ENCODE measurements at regions not wholly inside any gene's neighbourhood (a gene's known extent, or its start where the extent isn't known, plus 50 kb on each side); places are given as distances from the start of the nearest gene placed in this dataset.

DNA sequence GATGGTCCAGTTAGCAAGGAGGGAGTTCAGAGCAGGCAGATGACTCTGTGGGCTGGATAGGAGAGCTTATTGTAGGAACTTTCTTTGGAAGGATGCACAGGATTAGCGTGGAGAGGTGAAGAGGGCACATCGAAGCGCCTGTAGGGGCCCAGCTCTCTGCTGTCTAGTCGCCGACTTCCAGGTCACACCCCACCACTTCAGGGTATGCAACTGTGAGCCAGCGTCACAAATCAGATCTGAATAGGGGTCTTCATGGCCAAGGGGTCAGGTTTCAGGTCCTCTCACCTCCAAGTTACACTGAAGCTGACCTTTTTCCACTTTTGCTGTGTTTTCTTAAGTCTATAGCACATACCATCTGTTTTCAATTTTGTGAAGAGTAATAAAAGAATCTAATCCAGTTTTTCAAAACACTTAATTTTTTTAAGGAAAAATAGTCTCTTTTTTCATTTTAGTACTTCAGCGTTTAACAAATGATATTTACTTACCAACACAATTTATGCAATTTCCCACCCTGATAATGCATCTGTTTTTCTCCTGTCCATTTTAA, 364.2 kb upstream of the CLINT1 start:
- 80 to 90% methylated on average over 7 of the region's 7 CpGs for WGBS, 2 donors
- no peak overlapping the region for H3K27ac ChIP-seq (ENCODE audit: low read depth in 1 of 2, low read length in 1 of 2)
- H3K4me1 ChIP-seq (ENCODE audit: control insufficient read depth in 5 of 5, insufficient read depth in 5 of 5, low read length in 5 of 5), result no peaks in the 10 kb centered on the region

DNA sequence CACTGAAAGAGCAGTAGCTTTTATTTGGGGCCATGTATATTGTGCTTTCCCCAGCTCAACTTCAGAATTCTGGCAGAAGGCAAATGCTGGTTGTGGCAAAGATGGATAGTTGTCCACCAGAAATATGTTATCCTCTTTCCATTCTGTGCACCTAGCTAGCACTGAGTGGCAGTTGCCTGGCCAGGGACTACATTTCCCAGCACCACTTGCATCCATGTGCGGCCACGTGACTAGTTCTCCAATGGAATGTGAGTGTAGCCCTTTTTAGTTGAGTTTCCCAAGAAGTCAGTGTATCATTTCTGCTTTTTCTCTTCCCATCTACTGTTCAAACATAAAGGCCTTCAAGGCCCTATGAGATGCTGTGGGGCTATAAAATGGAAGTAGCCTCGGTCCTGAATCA, 354.0 kb upstream of the CLINT1 start:
- Histone ChIP-seq H3K9me3 (ENCODE audit: control insufficient read depth in 4 of 4, insufficient read depth in 3 of 4, low read length in 3 of 4) (no peaks in the 10 kb centered on the region), H3K4me1 (ENCODE audit: control insufficient read depth in 5 of 5, insufficient read depth in 5 of 5, low read length in 5 of 5) (no peaks in the 10 kb centered on the region), H3K4me3 (no peak overlapping the region), H3K27ac (ENCODE audit: low read depth in 1 of 2, low read length in 1 of 2) (no peak overlapping the region), H3K27me3 (ENCODE audit: control insufficient read depth in 3 of 3, insufficient read depth in 3 of 3, low read length in 2 of 3) (no peaks in the 10 kb centered on the region), H3K36me3 (ENCODE audit: control insufficient read depth in 4 of 4, insufficient read depth in 4 of 4, low read length in 4 of 4) (no peaks in the 10 kb centered on the region), H3K9ac (ENCODE audit: insufficient read depth in 1 of 2, low read length in 2 of 2) (no peak overlapping the region)
- DNase-seq (no peak), ATAC-seq (ENCODE audit: insufficient read depth, low FRiP score) (no peak)
- TF ChIP-seq, protein P1, sequence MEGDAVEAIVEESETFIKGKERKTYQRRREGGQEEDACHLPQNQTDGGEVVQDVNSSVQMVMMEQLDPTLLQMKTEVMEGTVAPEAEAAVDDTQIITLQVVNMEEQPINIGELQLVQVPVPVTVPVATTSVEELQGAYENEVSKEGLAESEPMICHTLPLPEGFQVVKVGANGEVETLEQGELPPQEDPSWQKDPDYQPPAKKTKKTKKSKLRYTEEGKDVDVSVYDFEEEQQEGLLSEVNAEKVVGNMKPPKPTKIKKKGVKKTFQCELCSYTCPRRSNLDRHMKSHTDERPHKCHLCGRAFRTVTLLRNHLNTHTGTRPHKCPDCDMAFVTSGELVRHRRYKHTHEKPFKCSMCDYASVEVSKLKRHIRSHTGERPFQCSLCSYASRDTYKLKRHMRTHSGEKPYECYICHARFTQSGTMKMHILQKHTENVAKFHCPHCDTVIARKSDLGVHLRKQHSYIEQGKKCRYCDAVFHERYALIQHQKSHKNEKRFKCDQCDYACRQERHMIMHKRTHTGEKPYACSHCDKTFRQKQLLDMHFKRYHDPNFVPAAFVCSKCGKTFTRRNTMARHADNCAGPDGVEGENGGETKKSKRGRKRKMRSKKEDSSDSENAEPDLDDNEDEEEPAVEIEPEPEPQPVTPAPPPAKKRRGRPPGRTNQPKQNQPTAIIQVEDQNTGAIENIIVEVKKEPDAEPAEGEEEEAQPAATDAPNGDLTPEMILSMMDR (IDR thresholded peaks at IDR 0.05; ENCODE audit: control extremely low read depth, extremely low read depth), result no peak
- 85 to 86% methylated on average over 3 of the region's 3 CpGs for WGBS, 2 donors

More for the DNA sequence above, 364.2 kb upstream of the CLINT1 start:
- Histone ChIP-seq H3K36me3 (ENCODE audit: control insufficient read depth in 4 of 4, insufficient read depth in 4 of 4, low read length in 4 of 4) (no peaks in the 10 kb centered on the region), H3K9me3 (ENCODE audit: control insufficient read depth in 4 of 4, insufficient read depth in 3 of 4, low read length in 3 of 4) (no peaks in the 10 kb centered on the region), H3K4me3 (no peak overlapping the region), H3K27me3 (ENCODE audit: control insufficient read depth in 3 of 3, insufficient read depth in 3 of 3, low read length in 2 of 3) (no peaks in the 10 kb centered on the region), H3K9ac (ENCODE audit: insufficient read depth in 1 of 2, low read length in 2 of 2) (no peak overlapping the region)
- DNase-seq (no peak), ATAC-seq (ENCODE audit: insufficient read depth, low FRiP score) (no peak)
- TF ChIP-seq, protein P1 (IDR thresholded peaks at IDR 0.05; ENCODE audit: control extremely low read depth, extremely low read depth), result no peak

DNA sequence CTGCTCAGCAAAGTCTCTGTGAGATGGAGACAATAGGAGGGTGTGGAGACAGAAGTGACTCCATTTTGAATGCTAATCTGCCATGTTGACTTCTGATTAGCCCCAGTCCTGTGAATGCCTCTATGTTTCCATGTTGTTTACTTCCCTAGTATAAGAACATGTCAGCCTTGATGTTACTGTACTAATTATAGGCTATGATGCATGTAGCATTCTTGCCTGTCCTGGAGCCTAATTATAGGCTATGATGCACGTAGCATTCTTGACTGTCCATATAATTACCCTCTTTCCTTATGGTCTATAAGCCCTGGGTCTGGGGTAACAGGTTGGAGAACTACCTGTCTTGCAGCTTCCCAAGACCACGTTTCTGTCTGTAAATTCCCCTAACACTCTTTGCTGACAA, 353.3 kb upstream of the CLINT1 start:
- Histone ChIP-seq H3K27me3 (ENCODE audit: control insufficient read depth in 3 of 3, insufficient read depth in 3 of 3, low read length in 2 of 3) (no peaks in the 10 kb centered on the region), H3K9ac (ENCODE audit: insufficient read depth in 1 of 2, low read length in 2 of 2) (no peak overlapping the region), H3K9me3 (ENCODE audit: control insufficient read depth in 4 of 4, insufficient read depth in 3 of 4, low read length in 3 of 4) (no peaks in the 10 kb centered on the region), H3K4me3 (no peak overlapping the region), H3K36me3 (ENCODE audit: control insufficient read depth in 4 of 4, insufficient read depth in 4 of 4, low read length in 4 of 4) (no peaks in the 10 kb centered on the region), H3K27ac (ENCODE audit: low read depth in 1 of 2, low read length in 1 of 2) (no peak overlapping the region), H3K4me1 (ENCODE audit: control insufficient read depth in 5 of 5, insufficient read depth in 5 of 5, low read length in 5 of 5) (no peaks in the 10 kb centered on the region)
- ATAC-seq (ENCODE audit: insufficient read depth, low FRiP score) (no peak), DNase-seq (no peak)
- whole genome bisulfite sequencing, 2 donors, result 78 to 92% methylated on average over 2 of the region's 2 CpGs
- TF ChIP-seq, protein P1 (IDR thresholded peaks at IDR 0.05; ENCODE audit: control extremely low read depth, extremely low read depth), result no peak

Data from lung (tissue), 11 donors.